GM21576 (cell line): ENCODE measurements at regions not wholly inside any gene's neighbourhood (a gene's known extent, or its start where the extent isn't known, plus 50 kb on each side); places are given as distances from the start of the nearest gene placed in this dataset.
"Not testable (repeated sequence)": the region's sequence is repeated elsewhere in the genome, so short reads cannot be mapped to it uniquely, and the experiment has no call there.

Experiments used
- ATAC-seq: cut with Tn5 transposase; IDR thresholded peaks from one replicate; pipeline ENCODE4 v1.9.1; 2021; ENCODE audit warnings: mild to moderate bottlenecking, moderate library complexity; ENCODE audit not compliant: unreplicated experiment

- no peak for ATAC-seq
Measured at GRCh38 chr3:162367429-162368260, 871.0 kb downstream of the OTOL1 start.

GRCh38 chr3:162368417-162368816 is 871.8 kb downstream of the OTOL1 start:
- ATAC-seq: no peak

GRCh38 chr3:162369306-162369705 is 872.7 kb downstream of the OTOL1 start:
- ATAC-seq: no peak

- no peak for ATAC-seq
Measured at GRCh38 chr3:162370141-162370540, 873.5 kb downstream of the OTOL1 start.

GRCh38 chr3:162376761-162377160 is 880.2 kb downstream of the OTOL1 start:
- no peak for ATAC-seq

GRCh38 chr3:162377608-162378007 is 881.0 kb downstream of the OTOL1 start:
- ATAC-seq: no peak

- ATAC-seq: no peak
Measured at GRCh38 chr3:162385387-162385786, 888.8 kb downstream of the OTOL1 start.

- no peak for ATAC-seq
Measured at GRCh38 chr3:162390891-162391290, 894.3 kb downstream of the OTOL1 start.

GRCh38 chr3:162391301-162391700 is 894.7 kb downstream of the OTOL1 start:
- no peak for ATAC-seq

GRCh38 chr3:162395496-162395895 is 898.9 kb downstream of the OTOL1 start:
- ATAC-seq: no peak

- no peak for ATAC-seq
Measured at GRCh38 chr3:162398554-162398953, 901.9 kb downstream of the OTOL1 start.

- ATAC-seq: no peak
Measured at GRCh38 chr3:162400697-162401096, 904.1 kb downstream of the OTOL1 start.

- ATAC-seq: not testable (repeated sequence)
Measured at GRCh38 chr3:162411556-162411955, 914.9 kb downstream of the OTOL1 start.

GRCh38 chr3:162421721-162422120 is 925.1 kb downstream of the OTOL1 start:
- ATAC-seq: no peak

GRCh38 chr3:162428192-162428591 is 931.6 kb downstream of the OTOL1 start:
- no peak for ATAC-seq

GRCh38 chr3:162435750-162436149 is 939.1 kb downstream of the OTOL1 start:
- no peak for ATAC-seq

- no peak for ATAC-seq
Measured at GRCh38 chr3:162436826-162437225, 940.2 kb downstream of the OTOL1 start.

- ATAC-seq: no peak
Measured at GRCh38 chr3:162437480-162437879, 940.9 kb downstream of the OTOL1 start.

GRCh38 chr3:162441716-162442115 is 945.1 kb downstream of the OTOL1 start:
- ATAC-seq: no peak

GRCh38 chr3:162443376-162443775 is 946.8 kb downstream of the OTOL1 start:
- ATAC-seq: no peak

GRCh38 chr3:162468791-162469190 is 972.2 kb downstream of the OTOL1 start:
- no peak for ATAC-seq

- no peak for ATAC-seq
Measured at GRCh38 chr3:162487138-162487537, 990.5 kb downstream of the OTOL1 start.

GRCh38 chr3:162489853-162490252 is 993.2 kb downstream of the OTOL1 start:
- no peak for ATAC-seq
